Lower leg skin (tissue), 3 donors: ENCODE measurements at regions not wholly inside any gene's neighbourhood (a gene's known extent, or its start where the extent isn't known, plus 50 kb on each side); places are given as distances from the start of the nearest gene placed in this dataset.

Experiments
- CTCF ChIP-seq, 3 donors: fragments of 450-650 bp; IDR thresholded peaks; one replicate each; pipeline ENCODE4 v1.5.1; 2016; ENCODE audit warnings: antibody characterized with exemption in 3 of 3, mild to moderate bottlenecking in 3 of 3, moderate library complexity in 2 of 3
- POLR2A ChIP-seq, 2 donors: fragments of 450-650 bp; IDR thresholded peaks; one replicate each; pipeline ENCODE4 v1.6.1; 2016 to 2017; ENCODE audit warnings: antibody characterized with exemption in 2 of 2, mild to moderate bottlenecking in 1 of 2, moderate library complexity in 1 of 2

GRCh38 chr10:78494179-78494578, 460.5 kb downstream of the RPS24 start:
- no peak for TF ChIP-seq CTCF (IDR thresholded peaks at IDR 0.05)
- TF ChIP-seq POLR2A (IDR thresholded peaks at IDR 0.05), result no peak
